Prostate gland (tissue), 2 donors: ENCODE measurements at regions not wholly inside any gene's neighbourhood (a gene's known extent, or its start where the extent isn't known, plus 50 kb on each side); places are given as distances from the start of the nearest gene placed in this dataset.

Experiments
- CTCF ChIP-seq, 4 experiments: fragments of 200-600 bp in 2 of 4; fragments of 450-650 bp in 2 of 4; sonication (generic) in 2 of 4; IDR thresholded peaks; 1 replicate in 3 of 4; 2 replicates in 1 of 4; pipeline ENCODE4 v1.5.1; 2016 to 2019; ENCODE audit warnings: antibody characterized with exemption in 4 of 4, mild to moderate bottlenecking in 2 of 4, moderate library complexity in 2 of 4
- POLR2A ChIP-seq: fragments of 450-650 bp; IDR thresholded peaks from one replicate; pipeline ENCODE4 v1.6.1; 2016; ENCODE audit warnings: antibody characterized with exemption, mild to moderate bottlenecking
- POLR2AphosphoS5 ChIP-seq: sonication (generic); formaldehyde crosslinking; IDR thresholded peaks from one replicate; pipeline ENCODE4 v1.6.1; 2017; ENCODE audit warnings: antibody characterized with exemption

- TF ChIP-seq CTCF (IDR thresholded peaks at IDR 0.05) (no peak), POLR2AphosphoS5 (no peak), POLR2A (no peak)
These were observed 678.7 kb downstream of the BRD1 start for GRCh38 chr22:49148895-49149418.
